Upper lobe of right lung (tissue), 1 donor: ENCODE measurements at regions not wholly inside any gene's neighbourhood (a gene's known extent, or its start where the extent isn't known, plus 50 kb on each side); places are given as distances from the start of the nearest gene placed in this dataset.

Source experiments
- ATAC-seq: fragments of 200-7000 bp; cut with Tn5 transposase; one replicate; pipeline ENCODE4 v1.9.1; 2020; ENCODE audit warnings: mild to moderate bottlenecking, moderate library complexity
- DNase-seq: peaks from one replicate; pipeline ENCODE4 v3.0.0-alpha.2; 2020
- H3K27ac ChIP-seq: fragments of 200-600 bp; one replicate; pipeline ENCODE4 v1.8.0; 2022
- H3K27me3 ChIP-seq: fragments of 200-600 bp; one replicate; pipeline ENCODE4 v1.8.0; 2022; ENCODE audit warnings: mild to moderate bottlenecking
- H3K36me3 ChIP-seq: fragments of 200-600 bp; one replicate; pipeline ENCODE4 v1.8.0; 2022
- H3K4me1 ChIP-seq: fragments of 200-600 bp; one replicate; pipeline ENCODE4 v1.8.0; 2022
- H3K4me3 ChIP-seq: fragments of 200-600 bp; one replicate; pipeline ENCODE4 v1.8.0; 2022; ENCODE audit warnings: mild to moderate bottlenecking
- H3K9me3 ChIP-seq: fragments of 200-600 bp; one replicate; pipeline ENCODE4 v1.8.0; 2022
- intact Hi-C: fragments of 100-400 bp; cut with DNase I; formaldehyde crosslinking; loops from one replicate; pipeline ENCODE4 v1.11.0; 2022
- TF ChIP-seq, protein P1 (sequence below): fragments of 200-600 bp; IDR thresholded peaks from one replicate; pipeline ENCODE4 v1.8.0; 2022; ENCODE audit warnings: antibody characterized with exemption
- donor health status: DM: no; HTN: yes; CAD: no; lungs with severe emphysema.

GRCh38 chr4:147050356-147050765 is 104.7 kb upstream of the TTC29 start:
- intact Hi-C loops: no loop called here
- Histone ChIP-seq H3K36me3 (no peaks in the 10 kb centered on the region), H3K27me3 (no peaks in the 10 kb centered on the region), H3K27ac (no peak overlapping the region), H3K4me3 (no peak overlapping the region), H3K4me1 (no peaks in the 10 kb centered on the region), H3K9me3 (no peaks in the 10 kb centered on the region)
- TF ChIP-seq, protein P1, sequence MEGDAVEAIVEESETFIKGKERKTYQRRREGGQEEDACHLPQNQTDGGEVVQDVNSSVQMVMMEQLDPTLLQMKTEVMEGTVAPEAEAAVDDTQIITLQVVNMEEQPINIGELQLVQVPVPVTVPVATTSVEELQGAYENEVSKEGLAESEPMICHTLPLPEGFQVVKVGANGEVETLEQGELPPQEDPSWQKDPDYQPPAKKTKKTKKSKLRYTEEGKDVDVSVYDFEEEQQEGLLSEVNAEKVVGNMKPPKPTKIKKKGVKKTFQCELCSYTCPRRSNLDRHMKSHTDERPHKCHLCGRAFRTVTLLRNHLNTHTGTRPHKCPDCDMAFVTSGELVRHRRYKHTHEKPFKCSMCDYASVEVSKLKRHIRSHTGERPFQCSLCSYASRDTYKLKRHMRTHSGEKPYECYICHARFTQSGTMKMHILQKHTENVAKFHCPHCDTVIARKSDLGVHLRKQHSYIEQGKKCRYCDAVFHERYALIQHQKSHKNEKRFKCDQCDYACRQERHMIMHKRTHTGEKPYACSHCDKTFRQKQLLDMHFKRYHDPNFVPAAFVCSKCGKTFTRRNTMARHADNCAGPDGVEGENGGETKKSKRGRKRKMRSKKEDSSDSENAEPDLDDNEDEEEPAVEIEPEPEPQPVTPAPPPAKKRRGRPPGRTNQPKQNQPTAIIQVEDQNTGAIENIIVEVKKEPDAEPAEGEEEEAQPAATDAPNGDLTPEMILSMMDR: no peak
- ATAC-seq (peak; percentile 88), DNase-seq (no peak)

DNA sequence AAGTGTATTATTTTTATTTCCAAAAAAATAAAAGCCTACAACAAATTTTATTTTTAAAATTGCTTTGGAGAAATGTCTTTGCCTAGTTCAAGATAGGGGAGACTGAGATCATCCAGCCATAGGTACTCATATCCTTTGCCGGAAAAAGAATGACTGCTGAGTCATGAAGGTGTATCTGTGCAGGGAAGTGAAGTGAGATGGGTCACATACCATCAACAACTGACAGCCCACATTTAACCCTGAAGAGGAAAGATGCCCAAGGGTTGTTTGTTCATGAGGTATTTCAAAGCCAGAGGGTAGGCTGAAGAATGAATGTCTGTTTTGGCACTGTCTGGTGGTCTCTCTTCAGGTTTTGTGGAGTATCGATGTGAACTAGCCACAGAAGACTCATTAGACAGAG is 106.7 kb upstream of the TTC29 start:
- no peaks in the 10 kb centered on the region for H3K4me1 ChIP-seq
- DNase-seq (no peak), ATAC-seq (no peak)
- intact Hi-C loops: no loop called here
- no peaks in the 10 kb centered on the region for H3K36me3 ChIP-seq
- H3K27me3 ChIP-seq: no peaks in the 10 kb centered on the region
- TF ChIP-seq, protein P1: no peak
- no peak overlapping the region for H3K4me3 ChIP-seq
- no peaks in the 10 kb centered on the region for H3K9me3 ChIP-seq
- H3K27ac ChIP-seq: no peak overlapping the region

GRCh38 chr4:147054228-147054872 is 108.7 kb upstream of the TTC29 start:
- TF ChIP-seq, protein P1: no peak
- H3K27me3 ChIP-seq: no peaks in the 10 kb centered on the region
- intact Hi-C loops: no loop called here
- H3K9me3 ChIP-seq: no peaks in the 10 kb centered on the region
- ATAC-seq (no peak), DNase-seq (no peak)
- no peak overlapping the region for H3K27ac ChIP-seq
- no peaks in the 10 kb centered on the region for H3K36me3 ChIP-seq
- peaks cover 3% of the 10 kb centered on the region for H3K4me1 ChIP-seq
- H3K4me3 ChIP-seq: no peak overlapping the region

GRCh38 chr4:147056940-147057610 is 111.4 kb upstream of the TTC29 start:
- intact Hi-C loops: no loop called here
- TF ChIP-seq, protein P1: no peak
- H3K36me3 ChIP-seq: no peaks in the 10 kb centered on the region
- peak overlapping the region; percentile 46 for H3K4me3 ChIP-seq
- ATAC-seq (peak; percentile 49), DNase-seq (no peak)
- no peaks in the 10 kb centered on the region for H3K9me3 ChIP-seq
- peaks cover 3% of the 10 kb centered on the region for H3K4me1 ChIP-seq
- peak overlapping the region; percentile 67 for H3K27ac ChIP-seq
- H3K27me3 ChIP-seq: no peaks in the 10 kb centered on the region

DNA sequence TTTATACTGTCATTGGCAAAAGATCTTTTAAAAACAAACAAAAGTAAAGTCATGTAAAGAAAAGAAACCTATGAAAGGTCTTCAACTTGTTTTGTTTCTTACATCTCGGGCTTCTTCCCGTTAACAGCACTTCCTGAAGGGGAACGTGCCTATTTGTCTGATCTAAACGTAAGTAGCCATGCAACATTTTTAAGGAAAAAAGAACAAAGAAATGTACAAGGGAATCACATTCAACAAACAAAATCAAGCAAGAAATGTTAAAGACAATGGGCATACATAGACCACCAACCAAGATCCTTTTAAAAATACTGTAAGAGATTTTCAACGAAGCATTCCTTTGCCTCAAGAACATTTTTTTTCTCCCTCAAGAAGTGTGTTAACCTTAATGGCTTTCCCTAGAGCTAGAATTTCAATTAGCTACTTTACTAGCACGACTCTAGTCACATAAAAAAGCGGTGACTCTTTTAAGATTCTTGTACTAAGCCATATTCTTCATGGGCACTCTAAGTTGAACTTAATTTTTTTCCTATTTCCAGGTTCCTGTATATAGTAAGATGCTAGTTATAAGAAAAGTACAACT is 112.0 kb upstream of the TTC29 start:
- peak overlapping the region; percentile 67 for H3K27ac ChIP-seq
- H3K9me3 ChIP-seq: no peaks in the 10 kb centered on the region
- H3K27me3 ChIP-seq: no peaks in the 10 kb centered on the region
- H3K4me1 ChIP-seq: peaks cover 3% of the 10 kb centered on the region
- TF ChIP-seq, protein P1: no peak
- intact Hi-C loops: no loop called here
- DNase-seq (no peak), ATAC-seq (no peak)
- no peaks in the 10 kb centered on the region for H3K36me3 ChIP-seq
- peak overlapping the region; percentile 46 for H3K4me3 ChIP-seq
